Endothelial cell of umbilical vein (primary cell): ENCODE measurements at regions not wholly inside any gene's neighbourhood (a gene's known extent, or its start where the extent isn't known, plus 50 kb on each side); places are given as distances from the start of the nearest gene placed in this dataset.

ENCODE experiments used
- BruUV-seq: library from RNA; stranded (reverse); fragments of 400-500 nt; replicated peaks from 2 replicates; lab custom pipeline; 2021; lab: Mats Ljungman, UMichigan
- CTCF ChIA-PET: fragments of 300-600, 350-600 bp; sonication (Branson Sonifier 250); formaldehyde crosslinking; loops from one replicate; lab custom pipeline; 2021; ENCODE audit warnings: antibody characterized with exemption, inconsistent platforms; lab: Charles Lee
- POLR2A ChIA-PET: fragments of 300-600, 350-600 bp; sonication (Branson Sonifier 250); formaldehyde crosslinking; loops from one replicate; lab custom pipeline; 2021; ENCODE audit warnings: antibody characterized with exemption, inconsistent platforms; lab: Charles Lee
- DNase-seq: peaks from one replicate; pipeline ENCODE4 v3.0.0-alpha.2; 2011; ENCODE audit warnings: low read depth, low spot score
- FAIRE-seq: peaks from 2 replicates; lab custom pipeline; 2011; peaks lifted over from hg19 to GRCh38; lab: Jason Lieb, UNC
- H2AFZ ChIP-seq: 2 replicates; pipeline ENCODE4 v1.6.0; 2012; ENCODE audit warnings: low read depth, low read length, control low read depth, inconsistent platforms
- H3K27ac ChIP-seq: 2 replicates; pipeline ENCODE4 v1.5.1; 2011; ENCODE audit warnings: low read depth, mild to moderate bottlenecking, control low read depth, low read length, moderate library complexity; ENCODE audit not compliant: insufficient read depth
- H3K27me3 ChIP-seq, 2 experiments: 2 replicates each; pipeline versions ENCODE4 v1.6.0 to v1.6.1; 2011; ENCODE audit warnings: low read length in 2 of 2, mixed read lengths in 1 of 2; ENCODE audit not compliant: control insufficient read depth in 2 of 2, insufficient read depth in 2 of 2
- H3K36me3 ChIP-seq, 2 experiments: 2 replicates in 1 of 2; 3 replicates in 1 of 2; pipeline ENCODE4 v1.5.1; 2011; ENCODE audit warnings: low read length in 2 of 2, mild to moderate bottlenecking in 1 of 2, moderate library complexity in 1 of 2; ENCODE audit not compliant: control insufficient read depth in 2 of 2, insufficient read depth in 2 of 2; ENCODE audit errors: extremely low read depth in 1 of 2
- H3K4me1 ChIP-seq: 3 replicates; pipeline ENCODE4 v1.5.1; 2011; ENCODE audit warnings: mild to moderate bottlenecking, low read length; ENCODE audit not compliant: control insufficient read depth, insufficient read depth; ENCODE audit errors: extremely low read depth
- H3K4me2 ChIP-seq: 2 replicates; pipeline ENCODE4 v1.6.1; 2011; ENCODE audit warnings: low read length, control low read depth, mixed read lengths; ENCODE audit not compliant: insufficient read depth
- H3K4me3 ChIP-seq, 3 experiments: fragments of 200-600 bp in 1 of 3; sonication (generic), shearing (Covaris generic) in 1 of 3; replicated peaks in 1 of 3; 2 replicates each; pipeline ENCODE4 v1.5.1; 2011 to 2016; ENCODE audit warnings: control low read depth in 3 of 3, low read length in 3 of 3, mild to moderate bottlenecking in 2 of 3, inconsistent platforms in 1 of 3, low read depth in 1 of 3, moderate library complexity in 1 of 3; ENCODE audit not compliant: insufficient read depth in 1 of 3
- H3K79me2 ChIP-seq: 2 replicates; pipeline ENCODE4 v1.6.0; 2012; ENCODE audit warnings: low read length, inconsistent platforms; ENCODE audit not compliant: control insufficient read depth, insufficient read depth
- H3K9ac ChIP-seq: replicated peaks from 2 replicates; pipeline ENCODE3; 2011; ENCODE audit warnings: low read length, control low read depth; ENCODE audit not compliant: insufficient read depth; ENCODE audit errors: extremely low read depth
- H3K9me1 ChIP-seq: replicated peaks from 3 replicates; pipeline ENCODE4 v1.6.0; 2011; ENCODE audit warnings: mild to moderate bottlenecking, low read length; ENCODE audit not compliant: control insufficient read depth, insufficient read depth; ENCODE audit errors: extremely low read depth
- H3K9me3 ChIP-seq: replicated peaks from 2 replicates; pipeline ENCODE4 v1.5.1; 2012; ENCODE audit warnings: low read length, inconsistent platforms; ENCODE audit not compliant: control insufficient read depth, insufficient read depth
- H4K20me1 ChIP-seq: replicated peaks from 2 replicates; pipeline ENCODE3; 2011; ENCODE audit warnings: mild to moderate bottlenecking, low read length; ENCODE audit not compliant: control insufficient read depth, insufficient read depth; ENCODE audit errors: extremely low read depth
- CTCF ChIP-seq, 2 donors: IDR thresholded peaks; 1 replicate in 1 of 2; 2 replicates in 1 of 2; pipeline ENCODE4 v1.5.1; 2011; ENCODE audit warnings: low read length in 2 of 2, mild to moderate bottlenecking in 2 of 2, moderate library complexity in 2 of 2, control low read depth in 1 of 2, inconsistent platforms in 1 of 2, low read depth in 1 of 2; ENCODE audit not compliant: insufficient read depth in 1 of 2; ENCODE audit errors: extremely low read depth in 1 of 2
- EZH2 ChIP-seq: IDR thresholded peaks from 2 replicates; pipeline ENCODE4 v1.6.1; 2012; ENCODE audit warnings: borderline replicate concordance, low read depth, mild to moderate bottlenecking, moderate library complexity, low read length, inconsistent platforms; ENCODE audit not compliant: severe bottlenecking
- FOS ChIP-seq: IDR thresholded peaks from 2 replicates; pipeline ENCODE4 v1.6.1; 2011; ENCODE audit warnings: mild to moderate bottlenecking, low read length, moderate library complexity, borderline replicate concordance; ENCODE audit not compliant: insufficient read depth
- GATA2 ChIP-seq: IDR thresholded peaks from 2 replicates; pipeline ENCODE4 v1.7.0; 2011; ENCODE audit warnings: low read depth, mild to moderate bottlenecking, moderate library complexity, mixed read lengths, low read length; ENCODE audit not compliant: insufficient read length, insufficient read depth
- JUN ChIP-seq: IDR thresholded peaks from 2 replicates; pipeline ENCODE4 v1.6.1; 2011; ENCODE audit warnings: borderline replicate concordance, low read depth; ENCODE audit not compliant: insufficient read length, insufficient read depth
- MAX ChIP-seq: IDR thresholded peaks from 2 replicates; pipeline ENCODE4 v1.6.1; 2011; ENCODE audit not compliant: insufficient read depth, insufficient read length
- MYC ChIP-seq: IDR thresholded peaks from one replicate; pipeline ENCODE4 v1.6.1; 2011; ENCODE audit warnings: mild to moderate bottlenecking, low read depth, low read length
- POLR2A ChIP-seq: IDR thresholded peaks from 2 replicates; pipeline ENCODE4 v1.6.1; 2012; ENCODE audit warnings: low read depth, mild to moderate bottlenecking, control low read depth, low read length
- POLR2AphosphoS5 ChIP-seq: IDR thresholded peaks from 2 replicates; pipeline ENCODE4 v1.6.1; 2012; ENCODE audit warnings: low read depth, mild to moderate bottlenecking, control low read depth, low read length, moderate library complexity; ENCODE audit not compliant: insufficient read depth
- dilution Hi-C: fragments of 300-500 bp; cut with MboI; formaldehyde crosslinking; loops from one replicate; pipeline ENCODE4 v1.15.0; 2019; ENCODE audit warnings: low sequenced_read_pairs; ENCODE audit not compliant: extremely low pct_ligation_motif_present
- intact Hi-C: fragments of 100-400 bp; cut with micrococcal nuclease; formaldehyde crosslinking; loops from one replicate; pipeline ENCODE4 v1.10.0; 2022

GRCh38 chr10:130897815-130898214 lies 413.7 kb downstream of the TCERG1L start:
- dilution Hi-C loops = no loop called here

More at GRCh38 chr10:130897815-130898214, 413.7 kb downstream of the TCERG1L start:
- no peak overlapping the region for H3K27ac ChIP-seq
- TF ChIP-seq POLR2A (no peak), CTCF (IDR thresholded peaks at IDR 0.05; ENCODE audit: extremely low read depth in 1 of 2, insufficient read depth in 1 of 2, low read depth in 1 of 2, low read length in 2 of 2) (no peak), MAX (no peak), MYC (no peak), JUN (no peak), EZH2 (no peak), POLR2AphosphoS5 (no peak), GATA2 (no peak), FOS (no peak)
- DNase-seq = no peak
- H3K36me3 ChIP-seq = no peaks in the 10 kb centered on the region
- peaks cover 5% of the 10 kb centered on the region for H3K9me3 ChIP-seq
- H3K9ac ChIP-seq = no peak overlapping the region
- H4K20me1 ChIP-seq = no peaks in the 10 kb centered on the region
- H3K4me1 ChIP-seq = no peaks in the 10 kb centered on the region
- FAIRE-seq = no peak
- no peak overlapping the region for H3K4me2 ChIP-seq
- intact Hi-C loops = no loop called here
- H3K4me3 ChIP-seq = no peak overlapping the region
- ChIA-PET POLR2A (no interaction called here), CTCF (no interaction called here)
- no peaks in the 10 kb centered on the region for H3K27me3 ChIP-seq
- no peak overlapping the region for H2AFZ ChIP-seq
- no peaks in the 10 kb centered on the region for H3K79me2 ChIP-seq
- BruUV-seq = no TSS peak
- no peaks in the 10 kb centered on the region for H3K9me1 ChIP-seq
